Hepatic stellate cell (primary cell): ENCODE measurements at regions not wholly inside any gene's neighbourhood (a gene's known extent, or its start where the extent isn't known, plus 50 kb on each side); places are given as distances from the start of the nearest gene placed in this dataset.

Source experiments
- DNase-seq: peaks from one replicate; pipeline ENCODE4 v3.0.0; 2011; ENCODE audit warnings: low spot score

DNA sequence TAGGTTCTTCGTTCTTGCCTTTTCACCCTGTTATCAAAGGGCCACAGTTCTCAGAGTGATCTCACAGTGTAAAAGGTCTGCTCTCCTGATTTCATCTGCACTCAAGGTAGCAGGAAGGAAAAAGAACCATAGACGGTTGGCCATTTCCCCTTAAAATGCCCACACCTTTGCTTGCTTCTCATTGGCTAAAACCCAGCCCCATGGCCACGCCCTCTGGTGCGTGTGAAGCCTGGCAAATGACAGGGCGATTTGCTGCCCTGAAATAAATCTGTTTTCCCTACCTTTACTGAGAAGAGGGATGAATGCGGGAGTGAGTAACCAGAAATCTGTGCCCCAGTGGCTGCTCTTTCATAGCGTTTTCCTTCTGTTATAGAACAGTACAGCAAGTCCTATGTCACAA, 269.3 kb downstream of the POU4F1 start:
- no peak for DNase-seq

DNA sequence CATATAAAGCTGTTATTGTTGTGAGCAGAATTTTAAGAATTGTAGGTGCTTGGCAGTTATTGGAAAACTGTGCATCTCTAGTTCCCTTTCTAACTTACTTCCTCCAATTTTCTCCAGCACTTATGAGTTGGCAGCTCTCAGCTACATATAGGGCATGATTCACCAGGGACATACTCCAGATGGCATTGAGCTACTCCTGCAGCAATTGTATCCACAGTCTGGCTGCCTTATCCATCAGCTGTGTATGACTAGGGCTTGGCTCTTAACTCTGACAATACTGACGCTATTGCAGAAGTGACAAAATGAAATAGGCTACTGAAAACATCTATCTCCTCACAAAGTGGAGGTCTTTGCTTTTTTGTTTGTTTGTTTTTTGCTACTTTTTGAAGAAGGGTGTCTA, 276.7 kb downstream of the POU4F1 start:
- no peak for DNase-seq

DNA sequence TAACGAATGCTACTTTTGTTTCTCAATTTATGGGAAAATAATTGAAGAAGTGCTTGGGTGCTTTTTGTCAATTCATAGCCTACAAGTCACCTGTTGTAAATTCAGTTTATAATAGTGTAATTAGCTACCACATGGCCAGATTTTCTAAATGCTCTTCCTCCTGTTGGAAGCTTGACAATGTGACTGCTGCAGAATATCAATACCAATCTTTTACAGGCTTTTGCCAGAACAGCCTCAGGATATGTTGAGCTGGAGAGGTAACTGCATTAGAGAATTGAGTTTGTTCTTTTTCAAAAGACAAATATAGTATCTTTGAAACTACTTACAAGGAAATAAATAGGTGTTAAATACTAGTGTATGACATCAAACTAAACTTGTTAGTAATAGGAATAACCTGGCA, 277.8 kb downstream of the POU4F1 start:
- no peak for DNase-seq

DNA sequence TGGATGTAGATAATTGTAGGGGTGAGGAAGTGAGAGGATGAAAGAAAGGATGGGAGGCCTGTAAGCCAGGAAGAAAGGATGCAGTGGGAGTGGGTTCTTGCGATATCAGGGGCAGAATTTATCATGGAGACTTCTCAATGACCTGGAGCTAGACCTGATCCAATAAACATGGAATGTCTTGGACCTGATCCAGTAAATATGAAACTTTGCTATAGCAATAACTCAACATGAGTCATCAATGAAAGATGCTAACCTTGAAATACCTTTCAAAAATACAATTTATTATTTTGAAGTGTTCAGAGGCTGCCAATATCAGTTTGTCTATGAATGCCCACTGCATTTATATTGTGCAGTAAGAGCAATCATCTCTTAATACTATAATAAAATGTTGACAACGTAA, 279.5 kb downstream of the POU4F1 start:
- no peak for DNase-seq

DNA sequence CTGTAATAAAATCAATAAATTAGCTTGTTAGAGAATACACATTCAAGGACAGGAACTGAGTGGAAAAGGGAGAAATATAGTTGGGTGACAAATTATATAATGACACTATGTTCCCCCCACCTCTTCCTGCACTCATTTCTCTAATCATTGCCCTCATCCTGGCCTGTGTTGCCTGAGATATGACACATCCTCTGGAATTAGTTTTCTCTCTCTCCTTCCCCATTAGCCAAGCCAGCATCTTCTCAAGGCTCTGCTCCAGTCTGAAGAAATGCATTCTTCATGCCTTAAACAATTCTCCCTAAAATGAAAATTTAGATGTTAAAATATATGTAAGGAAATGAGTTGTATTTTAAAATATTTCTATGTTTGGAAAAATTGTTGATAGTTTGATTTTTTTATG, 280.3 kb downstream of the POU4F1 start:
- DNase-seq, result no peak

DNA sequence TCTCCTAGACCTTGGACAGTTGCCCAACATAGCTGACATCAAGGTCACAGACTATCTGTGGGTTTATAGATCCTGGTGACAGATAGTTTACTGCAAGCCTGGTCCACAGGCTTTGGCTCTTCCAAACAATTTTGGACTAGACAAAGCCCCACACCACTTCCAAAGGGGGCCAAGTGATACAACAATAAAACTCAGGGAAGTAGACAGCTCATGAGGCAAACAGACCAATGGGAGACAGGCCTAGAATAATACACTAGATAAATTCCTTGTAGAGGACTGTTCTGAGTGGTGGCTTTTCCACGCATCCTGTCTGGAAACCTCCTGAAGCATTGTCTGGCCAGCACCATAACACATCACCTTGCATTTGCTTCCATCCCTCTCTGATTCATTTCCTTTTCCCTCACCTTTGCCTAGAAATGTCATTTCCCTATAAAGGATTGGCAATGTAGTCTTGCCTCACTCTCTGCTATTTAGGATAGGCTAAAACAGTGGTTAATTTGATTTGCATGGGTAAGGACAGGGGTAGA, 284.2 kb downstream of the POU4F1 start:
- no peak for DNase-seq

DNA sequence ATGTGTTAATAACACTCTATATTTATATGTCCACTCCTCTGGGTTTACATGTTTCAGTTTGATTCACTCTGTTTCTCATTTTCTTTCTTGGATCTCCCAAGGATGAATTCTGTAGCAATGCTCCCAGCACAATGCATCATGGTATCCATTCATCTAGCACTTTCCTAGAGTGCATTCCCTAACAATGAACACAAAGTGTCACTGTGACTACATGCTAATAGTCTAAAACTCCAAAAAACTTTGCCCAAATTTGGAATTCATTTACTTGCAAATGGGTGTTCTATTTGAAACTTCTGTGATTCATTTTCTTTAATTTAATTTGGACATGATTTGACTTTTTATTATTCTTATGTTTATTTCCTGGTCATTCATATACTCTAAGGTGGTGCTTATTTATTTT, 286.3 kb downstream of the POU4F1 start:
- DNase-seq, result no peak

DNA sequence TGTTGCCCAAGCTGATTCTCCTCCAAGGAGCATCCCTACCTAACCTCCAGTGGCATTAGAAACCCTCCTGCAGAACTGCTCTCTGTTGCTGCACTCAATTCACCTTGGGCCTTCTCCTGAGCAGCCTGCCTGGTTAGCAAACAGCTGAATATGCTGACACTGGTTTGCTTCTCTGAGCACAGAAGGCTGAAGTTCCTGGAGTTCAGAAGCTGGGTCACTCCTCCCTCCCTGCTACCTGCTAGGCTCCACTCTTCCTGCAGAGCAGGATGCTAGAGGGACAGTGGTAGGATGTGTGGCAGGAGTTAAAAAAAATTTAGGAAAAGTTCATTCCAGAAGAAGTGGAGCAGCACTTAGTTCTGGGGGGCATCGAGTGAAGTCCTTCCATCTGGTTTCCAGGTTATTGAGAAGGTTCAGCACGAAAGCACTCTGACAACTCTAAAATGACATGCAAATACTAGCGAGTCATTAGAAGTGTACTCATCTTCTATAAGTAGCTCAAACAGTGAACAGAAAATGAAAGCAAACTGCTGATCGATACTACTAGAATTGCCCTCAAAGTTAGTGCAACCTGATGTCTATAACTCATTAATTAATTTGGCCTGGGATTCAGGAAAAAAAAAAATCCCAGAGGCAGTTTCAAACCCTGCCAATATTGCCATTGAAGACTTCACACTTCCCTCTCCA, 293.7 kb downstream of the POU4F1 start:
- DNase-seq, result no peak

DNA sequence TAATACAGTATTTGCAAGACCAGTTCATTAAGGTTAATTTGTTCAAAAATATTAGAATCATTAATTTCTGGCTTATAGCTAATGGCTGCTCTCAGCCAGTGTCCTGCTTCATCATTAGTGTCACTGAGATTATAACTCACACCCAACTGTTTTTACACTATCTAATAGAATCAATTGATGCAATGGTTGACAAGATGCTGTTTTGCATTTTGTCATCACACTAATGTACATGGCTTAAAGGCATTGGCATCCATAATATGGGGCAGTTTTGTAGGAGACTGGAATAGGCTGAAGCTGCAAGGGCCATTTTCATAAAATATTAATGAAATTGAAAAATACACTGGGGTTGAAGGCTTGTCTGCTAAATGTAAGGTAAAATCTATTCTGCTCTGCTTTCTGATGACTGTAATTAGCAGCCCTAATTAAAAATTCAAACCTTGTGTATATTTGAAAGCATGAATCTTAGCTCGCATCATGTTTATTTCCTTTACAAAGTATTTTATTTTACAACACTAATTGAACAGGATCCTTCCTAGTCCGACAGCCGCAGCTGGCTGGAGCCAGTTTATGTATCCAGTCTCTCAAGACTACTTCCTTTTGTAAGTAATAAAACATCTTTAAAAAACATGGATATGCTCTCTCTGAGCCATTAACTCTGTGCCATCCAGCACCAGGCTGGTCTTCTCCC, 296.7 kb downstream of the POU4F1 start:
- DNase-seq, result no peak

DNA sequence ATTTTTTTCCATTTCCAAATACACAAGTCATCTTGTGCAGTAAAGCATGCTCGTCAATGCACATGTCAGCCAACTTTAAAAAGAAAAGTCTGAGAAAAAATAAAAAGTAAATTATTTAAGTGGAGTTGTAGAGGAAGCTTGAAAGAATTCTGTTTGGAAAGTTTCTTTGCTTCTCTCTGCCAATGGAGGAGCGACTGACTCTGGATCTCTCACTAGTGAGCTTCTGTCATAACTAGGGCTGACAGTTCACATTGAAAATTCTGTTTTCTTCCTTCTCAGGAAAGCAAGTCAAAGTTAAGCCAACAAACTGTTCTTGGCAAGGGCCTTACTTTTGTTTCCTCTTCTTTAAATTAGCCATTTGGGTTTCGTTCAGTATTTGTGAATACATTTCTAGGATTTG, 298.2 kb downstream of the POU4F1 start:
- DNase-seq, result no peak

DNA sequence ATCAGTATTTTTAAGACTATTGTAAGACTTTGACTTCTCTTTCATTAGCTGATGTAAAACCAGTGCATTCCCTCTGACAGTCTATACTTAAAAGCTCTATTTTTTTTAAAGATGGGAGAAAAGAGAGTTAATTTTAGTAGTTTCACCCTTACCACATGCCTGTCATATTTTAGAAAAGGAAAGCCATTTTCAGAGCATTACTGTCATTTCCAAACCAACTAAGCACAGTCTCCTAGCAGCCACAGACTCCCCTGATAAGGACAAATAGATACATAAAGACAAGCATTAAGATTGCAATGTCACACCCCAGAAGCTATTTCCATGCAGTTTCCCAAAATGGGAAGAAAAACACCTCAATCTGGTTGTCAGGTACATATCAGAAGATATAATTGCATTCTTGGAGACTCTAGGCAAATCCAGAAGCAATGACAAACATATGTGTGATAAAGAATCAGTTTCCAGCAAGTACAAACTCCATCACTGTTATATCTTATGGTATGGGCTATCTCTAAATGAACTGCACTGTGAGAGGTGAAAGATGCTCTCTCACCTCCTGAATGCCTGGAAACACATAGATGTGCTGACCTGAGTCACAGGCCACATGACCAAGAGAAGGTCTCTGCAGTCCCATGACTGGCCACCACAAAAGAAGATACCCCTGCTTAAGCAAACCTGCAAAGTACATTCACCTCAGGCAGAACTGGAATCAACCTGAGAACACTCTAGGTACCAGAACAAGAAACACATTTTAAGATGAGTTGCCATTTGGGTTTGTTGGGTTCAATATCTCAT, 303.3 kb downstream of the POU4F1 start:
- no peak for DNase-seq

DNA sequence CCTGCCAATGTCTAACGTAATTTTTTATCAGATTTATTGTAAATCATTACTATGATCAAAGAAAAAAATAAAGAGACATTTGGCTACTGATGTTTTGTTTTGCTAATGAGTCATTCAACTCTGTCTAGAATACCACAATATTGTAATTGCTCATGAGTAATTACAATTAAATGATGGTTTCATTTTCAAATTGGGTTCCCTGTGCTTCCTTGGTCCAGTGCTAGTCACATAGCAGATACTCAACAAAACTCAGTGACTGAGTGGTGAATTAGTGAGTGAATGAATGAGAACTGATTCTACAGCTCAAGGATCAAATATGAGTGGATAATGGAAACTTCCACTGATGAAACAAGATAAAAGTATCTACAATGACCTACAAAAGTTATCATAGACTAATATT, 304.7 kb downstream of the POU4F1 start:
- DNase-seq, result no peak

DNA sequence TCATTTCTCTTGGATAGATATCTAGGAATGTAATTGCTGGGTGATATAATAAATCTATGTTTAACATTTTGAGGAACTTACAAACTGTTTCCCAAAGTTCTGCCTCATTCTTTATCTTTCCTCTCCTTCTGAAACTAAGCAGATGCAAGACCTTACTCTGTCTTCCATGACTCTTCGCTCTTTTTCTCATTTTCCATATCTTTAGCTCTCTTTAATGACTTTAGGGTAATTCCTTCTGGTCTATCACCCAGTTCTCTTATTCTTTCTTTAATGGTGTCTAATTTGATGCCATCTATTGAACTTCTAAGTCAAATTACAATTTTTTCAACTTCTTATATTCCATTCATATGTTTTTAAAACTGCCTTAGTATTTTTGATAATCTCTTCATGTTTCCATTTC, 316.6 kb downstream of the POU4F1 start:
- no peak for DNase-seq

DNA sequence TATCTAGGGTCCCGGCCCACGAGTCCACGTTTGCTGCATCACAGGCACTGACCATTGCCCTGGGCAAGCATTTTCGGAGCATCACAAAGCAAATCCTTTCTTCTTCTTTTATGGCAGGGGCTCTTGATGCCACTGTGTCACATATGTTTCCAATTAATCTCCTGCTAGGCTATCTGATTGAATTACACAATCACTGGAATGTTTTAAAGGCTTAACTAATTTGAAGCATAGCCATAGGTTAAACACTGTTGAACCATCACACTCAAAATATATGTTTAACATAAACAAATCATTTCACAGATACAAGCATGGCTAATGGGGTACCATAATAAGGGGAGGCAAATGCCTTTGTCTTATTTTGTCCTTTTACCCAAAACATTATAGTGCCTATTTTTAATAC, 338.3 kb downstream of the POU4F1 start:
- no peak for DNase-seq

DNA sequence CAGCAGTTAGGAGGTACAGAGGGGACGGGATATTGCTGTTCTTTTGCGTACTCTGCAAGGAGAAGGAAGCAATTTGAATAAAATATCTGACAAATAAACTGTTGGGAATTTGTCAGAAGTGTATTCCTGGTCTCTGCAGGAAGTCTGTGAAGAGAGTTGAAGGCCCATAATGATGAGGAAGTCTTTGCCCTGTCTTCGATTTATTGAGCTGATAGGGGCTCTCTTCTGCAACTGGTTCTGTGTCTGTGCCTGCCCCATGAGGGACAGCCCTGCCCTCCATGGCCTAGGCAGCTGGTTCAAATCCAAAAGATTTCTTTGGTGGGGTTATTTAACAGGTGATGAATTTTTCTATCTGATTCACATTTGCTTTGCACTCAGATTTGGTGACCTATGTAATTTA, 339.7 kb upstream of the EDNRB start:
- DNase-seq, result no peak

DNA sequence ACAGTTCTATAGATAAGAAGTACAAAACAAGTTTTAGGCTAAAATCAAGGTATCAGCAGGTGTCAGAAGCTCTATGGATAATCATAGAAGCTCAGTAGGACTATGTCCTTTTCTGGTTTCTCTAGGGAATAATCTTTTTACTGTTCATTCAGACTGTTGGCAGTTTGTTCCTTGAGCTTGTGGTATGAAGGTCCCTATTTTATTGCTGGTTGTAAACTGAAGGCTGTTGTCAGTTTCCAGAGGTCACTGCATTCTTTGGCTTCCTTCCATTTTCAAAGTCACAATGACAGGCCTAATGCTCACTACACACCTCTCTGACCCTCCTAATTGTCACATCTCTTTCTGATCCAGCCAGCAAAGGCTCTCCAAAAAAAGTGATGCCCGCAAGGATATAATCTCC, 337.9 kb upstream of the EDNRB start:
- DNase-seq, result no peak

DNA sequence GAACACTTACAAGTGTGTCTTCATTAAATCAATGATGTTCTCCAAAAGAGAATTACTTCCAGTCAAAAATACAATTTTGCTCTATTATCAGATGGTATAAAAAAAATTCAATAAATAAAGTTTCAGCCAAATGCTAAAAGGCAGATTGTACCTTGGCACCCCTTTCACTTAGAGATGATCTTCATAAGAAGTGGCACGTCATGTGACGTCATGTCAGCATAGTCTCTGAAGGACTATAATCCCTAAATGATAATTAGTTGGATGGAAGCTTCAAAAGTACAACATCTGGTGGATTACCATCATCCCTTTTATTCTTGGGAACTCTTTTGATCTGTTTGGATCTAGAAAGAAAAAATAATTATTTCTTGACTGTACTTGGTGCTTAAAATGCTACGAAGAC, 335.5 kb upstream of the EDNRB start:
- no peak for DNase-seq

DNA sequence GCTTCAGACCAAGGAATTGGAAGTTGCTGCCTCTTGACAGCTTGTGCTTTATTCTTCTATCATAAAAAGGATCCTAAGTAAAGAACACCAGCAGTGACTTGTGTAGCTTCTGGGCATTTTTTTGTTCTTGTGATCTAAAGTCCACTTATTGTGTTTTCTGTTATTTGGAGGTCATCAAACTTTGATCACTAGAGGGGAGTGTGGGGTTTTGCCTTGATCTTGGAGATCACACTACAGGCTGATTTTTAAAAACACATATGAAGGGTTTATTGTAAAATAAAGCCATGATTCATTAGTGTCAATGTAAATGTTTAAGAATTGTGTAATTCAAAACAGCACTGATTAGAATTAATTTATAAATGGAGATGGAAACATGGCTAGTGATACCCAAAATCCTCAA, 328.7 kb upstream of the EDNRB start:
- no peak for DNase-seq

DNA sequence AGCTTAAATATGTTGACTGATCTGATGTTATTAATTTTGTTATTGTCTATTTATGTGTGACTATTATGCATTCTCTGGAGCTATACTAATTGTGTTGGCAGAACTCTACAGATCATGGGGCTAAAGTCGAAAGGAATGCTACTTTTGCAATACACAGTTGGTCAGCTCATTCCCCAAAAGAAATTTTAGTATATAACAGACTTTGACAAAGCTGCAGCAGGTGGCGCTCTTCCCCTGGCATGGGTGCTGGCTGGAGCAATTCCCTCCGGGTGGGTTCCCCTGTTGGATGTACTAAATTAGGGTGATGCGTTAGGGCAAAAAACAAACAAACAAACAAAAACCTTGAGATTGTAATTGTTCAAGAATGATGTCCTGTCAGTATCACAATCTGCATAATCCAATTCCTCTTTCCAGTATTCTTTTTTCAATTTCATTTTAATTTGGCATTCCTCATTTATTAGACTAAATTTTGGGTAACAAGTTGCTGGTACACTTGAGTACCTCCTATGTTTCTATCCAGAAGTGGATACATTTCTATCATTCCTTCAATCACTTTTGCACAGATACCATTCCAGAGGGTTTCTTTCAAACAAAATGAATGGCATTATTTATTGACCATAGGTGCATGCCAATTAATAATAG, 322.8 kb upstream of the EDNRB start:
- peak; percentile 4 for DNase-seq

DNA sequence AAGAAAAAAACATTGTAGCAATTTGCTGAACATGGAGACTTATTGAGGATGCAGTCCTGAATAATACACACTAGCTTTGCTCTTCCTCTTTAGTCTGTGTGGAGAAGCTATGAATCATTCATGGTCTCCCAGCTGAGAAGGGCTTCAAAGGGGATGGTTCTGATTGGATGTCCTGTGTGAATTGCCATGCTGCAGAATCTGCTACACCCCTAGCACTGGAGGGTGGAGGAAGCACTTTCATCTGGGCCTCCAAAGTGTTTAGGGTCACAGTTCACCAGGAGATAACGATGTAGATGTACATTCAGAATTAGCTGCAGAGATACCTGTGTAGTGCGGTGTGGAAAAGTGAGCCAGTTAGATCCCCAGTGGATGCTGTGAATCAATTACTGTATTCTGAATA, 321.1 kb upstream of the EDNRB start:
- DNase-seq, result no peak

DNA sequence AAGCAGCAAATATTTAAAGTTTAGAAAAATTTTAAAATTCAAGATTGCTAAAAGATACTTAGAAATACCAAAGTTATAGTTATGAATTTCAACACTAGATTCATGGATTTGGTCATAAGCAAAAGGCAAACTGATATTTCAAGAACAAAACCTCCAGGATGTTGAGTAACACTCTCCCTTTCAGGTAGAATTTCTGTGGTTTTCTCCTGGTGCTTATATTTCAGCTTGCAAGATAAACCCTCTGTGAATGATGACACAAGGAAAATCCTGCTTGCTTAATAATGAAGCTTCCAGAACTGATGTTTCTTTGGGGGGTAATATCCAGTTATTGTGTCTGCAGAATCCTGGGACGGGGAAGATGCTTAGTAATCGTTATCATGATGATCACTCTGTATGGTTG, 320.3 kb upstream of the EDNRB start:
- DNase-seq, result no peak

DNA sequence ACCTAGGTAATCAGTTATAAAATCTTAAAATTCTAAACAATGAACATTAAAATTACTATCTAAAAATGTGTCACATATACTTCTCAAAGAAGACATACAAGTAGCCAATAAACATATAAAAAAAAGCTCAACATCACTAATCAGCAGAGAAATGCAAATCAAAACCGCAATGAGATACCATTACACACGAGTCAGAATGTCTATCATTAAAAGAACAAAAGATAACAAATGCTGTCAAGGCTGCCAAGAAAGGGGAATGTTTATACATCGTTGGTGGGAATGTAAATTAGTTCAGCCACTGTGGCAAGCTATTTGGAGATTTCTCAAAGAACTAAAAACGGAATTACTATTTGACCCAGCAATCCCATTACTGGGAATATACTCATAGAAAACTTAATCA, 310.3 kb upstream of the EDNRB start:
- DNase-seq, result no peak

DNA sequence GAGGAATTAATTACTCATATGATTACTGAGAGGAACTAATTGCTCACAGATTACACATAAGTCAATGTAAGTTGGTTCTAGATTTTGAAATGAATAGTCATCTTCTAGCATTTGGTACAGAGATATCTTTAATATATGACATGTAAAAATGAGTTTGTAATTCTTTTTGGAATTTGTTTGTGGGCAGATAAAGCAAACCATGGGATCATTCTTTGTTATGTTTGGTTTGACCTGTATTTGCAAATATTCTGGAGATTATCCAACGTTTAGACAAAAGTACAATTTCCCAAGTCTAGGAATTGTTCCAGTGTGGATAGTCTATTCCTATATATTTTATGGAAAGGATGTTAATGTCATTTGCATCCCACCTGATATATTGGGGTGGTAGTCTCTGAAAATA, 309.6 kb upstream of the EDNRB start:
- no peak for DNase-seq
